SKM-1 (cell line): ENCODE measurements at regions not wholly inside any gene's neighbourhood (a gene's known extent, or its start where the extent isn't known, plus 50 kb on each side); places are given as distances from the start of the nearest gene placed in this dataset.

Experiments
- DNase-seq: peaks from one replicate; lab custom pipeline; 2025; ENCODE audit not compliant: unreplicated experiment; lab: John Stamatoyannopoulos, UW

DNA sequence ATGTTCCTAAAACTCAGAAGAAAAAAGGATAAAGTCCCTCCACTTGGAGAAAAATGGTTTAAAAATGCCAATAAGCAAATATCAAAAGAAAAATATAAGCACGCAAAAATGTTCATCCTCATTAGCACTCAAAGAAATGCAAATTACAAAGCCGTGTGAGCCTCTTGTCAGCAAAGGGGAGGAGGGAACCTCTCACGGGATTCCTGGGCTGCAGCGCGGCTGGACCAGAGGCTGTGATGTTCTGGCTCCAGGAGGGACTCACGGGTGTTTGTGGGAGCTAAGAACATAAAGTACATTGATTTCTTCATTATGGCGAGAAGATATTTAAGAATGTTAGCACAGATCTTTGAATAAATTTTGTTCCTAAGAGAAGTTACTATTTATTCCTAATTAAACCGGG lies 1451.2 kb downstream of the BRD1 start:
- DNase-seq = no peak

- no peak for DNase-seq
Observed at GRCh38 chr22:48373626-48374173, 1454.0 kb downstream of the BRD1 start.

- no peak for DNase-seq
Observed at GRCh38 chr22:48372390-48372789, 1455.3 kb downstream of the BRD1 start.

DNA sequence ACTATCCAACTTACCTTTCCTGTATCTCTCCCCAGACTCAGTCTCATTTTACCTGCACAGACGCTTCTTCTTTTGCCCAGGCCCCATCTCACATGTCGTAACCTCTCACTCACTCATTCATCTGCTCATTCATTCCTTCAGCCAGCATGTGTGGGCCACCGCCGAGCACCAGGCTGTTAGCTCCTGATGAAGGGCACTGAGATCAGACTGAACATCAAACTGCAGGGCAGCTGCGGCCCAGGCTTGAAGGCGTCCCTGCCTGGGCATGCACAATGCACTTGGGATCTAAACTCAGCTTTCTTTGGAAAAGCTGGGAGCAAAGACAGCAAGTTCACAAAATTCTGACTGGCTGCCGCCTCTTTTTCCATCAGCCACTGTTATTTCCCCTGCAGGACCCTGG lies 1456.3 kb downstream of the BRD1 start:
- no peak for DNase-seq

GRCh38 chr22:48370508-48371325 lies 1457.0 kb downstream of the BRD1 start:
- DNase-seq = no peak

- no peak for DNase-seq
Observed at GRCh38 chr22:48369789-48370507, 1457.7 kb downstream of the BRD1 start.

- no peak for DNase-seq
Observed at GRCh38 chr22:48368975-48369525, 1458.6 kb downstream of the BRD1 start.

- no peak for DNase-seq
Observed at GRCh38 chr22:48367731-48368130, 1459.9 kb downstream of the BRD1 start.

DNA sequence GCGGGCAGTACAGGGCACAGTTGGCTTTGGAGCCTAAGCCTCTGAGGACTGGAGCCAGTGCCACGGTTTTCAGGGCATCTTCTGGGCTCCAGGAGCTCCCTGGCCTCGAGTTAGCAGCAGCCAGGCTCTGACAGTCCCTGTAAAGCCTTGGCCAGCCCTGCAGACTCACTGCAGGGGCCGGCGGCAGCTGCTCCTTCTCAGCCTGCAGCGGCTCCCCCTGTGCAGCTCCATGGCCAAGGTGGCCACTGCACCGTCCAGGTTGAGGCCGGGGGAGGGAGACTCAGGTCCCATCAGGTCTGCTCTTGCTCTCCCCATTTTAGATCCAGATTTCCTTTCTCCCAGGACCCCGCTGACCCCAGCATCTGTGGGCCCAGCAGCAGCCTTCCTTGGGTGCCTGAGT lies 1461.1 kb downstream of the BRD1 start:
- no peak for DNase-seq

DNA sequence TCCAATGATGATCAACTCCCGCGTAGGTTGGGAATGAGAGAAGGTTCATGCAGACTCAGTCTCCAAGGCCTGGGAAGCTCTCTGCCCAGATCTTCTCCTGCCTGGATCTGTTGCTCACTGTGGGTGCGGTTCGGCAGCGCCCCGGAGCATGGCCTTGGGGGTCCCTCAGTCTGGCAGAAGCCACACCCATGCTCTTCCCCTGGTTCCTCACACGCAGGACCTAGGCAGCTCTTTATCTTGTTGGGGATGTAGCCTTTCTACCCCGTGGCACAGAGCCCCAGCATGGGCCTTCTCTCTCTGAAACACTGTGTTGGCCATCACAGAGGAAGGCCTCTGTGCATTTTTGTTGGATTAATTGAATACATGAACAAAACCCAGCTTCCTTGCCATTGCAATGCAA lies 1461.6 kb downstream of the BRD1 start:
- no peak for DNase-seq

DNA sequence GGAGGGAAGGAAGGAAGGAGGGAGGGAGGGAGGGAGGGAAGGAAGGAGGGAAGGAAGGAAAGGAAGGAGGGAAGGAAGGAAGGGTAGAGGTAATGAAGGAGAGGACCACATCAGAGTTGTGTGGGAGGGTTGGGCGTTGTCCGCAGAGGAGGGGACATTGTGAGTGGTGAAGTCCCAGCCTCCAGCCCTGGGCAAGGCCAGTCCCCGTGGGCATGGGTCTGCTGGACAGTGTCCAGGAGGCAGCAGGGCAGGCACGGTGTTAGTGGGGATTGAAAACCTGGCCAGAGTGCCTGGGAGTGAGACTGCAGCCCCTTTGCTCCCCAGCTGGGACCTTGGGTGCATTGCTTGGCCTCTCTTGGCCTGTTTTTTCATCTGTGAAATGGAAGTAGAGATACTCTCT lies 1462.3 kb downstream of the BRD1 start:
- no peak for DNase-seq

DNA sequence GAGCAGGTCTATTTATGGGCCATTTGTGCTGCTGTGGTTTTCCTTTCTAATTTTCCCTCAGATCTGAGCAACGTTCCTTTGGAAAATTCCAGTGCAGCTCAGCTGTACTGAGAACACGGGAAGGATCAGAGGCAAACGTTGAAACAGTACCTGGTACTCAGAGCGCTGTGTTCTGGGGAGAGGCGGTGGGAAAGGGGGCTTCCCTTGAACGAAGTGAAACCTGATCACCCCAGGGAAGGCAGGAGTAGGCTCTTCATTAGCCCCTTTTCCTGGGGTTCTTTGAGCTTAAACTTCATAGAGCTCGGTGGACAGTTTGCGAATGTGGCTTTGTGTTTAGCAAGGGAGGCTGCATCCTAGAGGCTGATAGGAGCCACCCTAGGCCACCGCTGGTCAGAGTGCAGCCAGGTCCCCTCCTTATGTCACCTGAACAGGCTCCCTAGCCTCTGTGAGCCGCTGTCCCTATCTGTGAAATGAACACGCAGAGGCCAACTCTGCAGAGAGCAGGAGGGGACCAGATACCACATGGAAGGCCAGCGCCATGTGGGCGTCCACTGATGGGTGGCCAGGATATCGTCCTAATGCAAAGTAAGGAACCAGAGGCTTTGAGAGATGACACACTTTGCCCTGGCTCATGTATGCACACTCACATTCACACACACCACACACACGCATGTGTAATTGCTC lies 1464.8 kb downstream of the BRD1 start:
- no peak for DNase-seq

GRCh38 chr22:48361099-48361639 lies 1466.5 kb downstream of the BRD1 start:
- DNase-seq = no peak

- DNase-seq = no peak
Observed at GRCh38 chr22:48359613-48359965, 1468.1 kb downstream of the BRD1 start.

DNA sequence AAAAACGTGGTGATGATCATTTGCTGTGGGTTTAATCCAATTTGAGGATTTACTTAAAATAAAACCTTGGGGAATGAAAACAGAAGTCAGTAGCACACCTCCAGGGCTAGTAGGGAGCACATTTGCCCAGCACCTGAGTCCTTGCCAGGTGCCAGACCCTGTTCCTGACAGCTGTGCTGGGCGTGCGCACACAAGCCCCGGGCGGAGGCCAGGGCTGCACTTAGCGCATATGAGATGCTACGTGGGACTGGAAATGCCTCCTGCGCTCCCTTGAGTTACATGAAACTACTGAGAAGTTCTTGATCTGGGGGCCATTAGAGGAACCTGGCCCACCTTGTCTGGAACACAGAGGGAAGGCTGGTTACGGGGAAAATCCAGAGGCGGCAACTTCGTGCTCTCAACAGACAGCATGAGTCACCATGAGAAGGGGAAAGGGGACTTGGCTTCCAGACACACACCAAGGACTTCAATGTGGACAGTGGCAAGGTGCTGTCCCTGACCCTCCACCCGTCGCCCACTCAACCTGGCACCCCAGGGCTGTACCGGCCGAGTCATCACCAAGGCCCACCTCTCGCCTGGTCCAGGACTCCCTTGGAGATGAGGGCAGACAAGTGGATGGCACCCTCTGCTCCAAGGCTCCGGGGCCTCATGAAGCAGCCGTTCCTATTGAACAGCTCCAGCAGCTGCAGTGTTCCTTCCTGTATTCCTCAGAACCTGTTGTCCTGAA lies 1468.6 kb downstream of the BRD1 start:
- no peak for DNase-seq

GRCh38 chr22:48357961-48358360 lies 1469.7 kb downstream of the BRD1 start:
- DNase-seq = no peak

- no peak for DNase-seq
Observed at GRCh38 chr22:48357196-48357595, 1470.5 kb downstream of the BRD1 start.

DNA sequence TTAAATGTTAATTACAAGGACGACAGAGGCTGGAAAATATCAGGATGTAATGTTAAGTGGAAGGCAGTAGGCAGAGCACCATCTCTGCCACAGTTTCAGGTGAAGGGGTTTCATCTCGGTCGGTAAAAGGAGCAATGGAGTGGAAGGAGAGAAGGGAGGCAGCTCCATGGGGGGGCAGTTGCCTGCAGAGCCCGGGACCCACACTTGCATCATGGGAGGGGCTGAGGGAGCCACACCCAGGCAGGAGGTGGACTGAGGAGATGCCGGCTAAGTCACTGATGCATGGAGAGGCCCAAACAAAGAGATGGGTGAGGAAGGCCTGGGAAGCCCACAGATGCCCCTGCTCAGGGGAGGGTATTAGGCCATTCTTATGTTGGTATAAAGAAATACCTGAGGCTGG lies 1470.9 kb downstream of the BRD1 start:
- DNase-seq = no peak

- no peak for DNase-seq
Observed at GRCh38 chr22:48354096-48354495, 1473.6 kb downstream of the BRD1 start.

DNA sequence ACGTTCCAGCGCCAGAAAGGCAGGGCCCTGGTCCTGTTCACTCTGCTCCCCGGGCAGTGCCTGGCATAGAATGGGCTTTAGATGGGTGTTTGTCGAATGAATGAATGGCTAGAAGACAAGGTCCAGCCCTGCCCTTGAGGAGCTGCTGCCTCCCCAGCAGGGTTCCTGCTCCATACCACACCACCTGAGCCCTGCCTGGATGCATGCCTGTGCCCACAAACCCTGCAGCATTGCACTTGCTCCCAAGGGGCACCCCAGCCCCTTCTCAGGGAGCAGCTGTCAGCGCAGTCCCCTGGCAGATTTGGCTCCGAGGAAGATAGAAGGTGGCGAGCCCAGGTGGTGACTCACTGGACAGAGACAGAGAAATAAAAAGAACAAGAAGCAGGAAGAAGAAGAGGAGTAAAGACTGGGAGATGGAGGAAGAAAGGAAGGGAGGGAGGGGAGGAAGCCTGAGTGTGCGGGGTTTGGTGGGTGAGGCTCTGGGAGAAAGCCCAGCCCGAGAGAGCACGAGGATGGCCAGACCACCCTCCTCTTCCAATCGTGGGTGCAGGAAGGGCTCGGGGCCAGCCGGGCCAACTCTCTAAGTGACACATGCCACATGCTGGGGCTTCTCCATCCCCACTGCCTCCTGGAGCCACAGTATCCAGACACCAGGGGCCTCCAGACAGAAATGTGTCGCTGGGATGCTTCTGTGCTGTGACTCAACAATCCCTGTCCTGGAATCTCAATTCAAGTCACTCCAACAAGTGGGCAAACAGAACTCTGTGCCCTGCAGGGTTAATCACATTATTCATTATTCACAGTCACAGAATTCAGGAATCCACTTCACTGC lies 1474.3 kb downstream of the BRD1 start:
- no peak for DNase-seq
